Upper lobe of left lung (tissue), 6 donors: ENCODE measurements at regions not wholly inside any gene's neighbourhood (a gene's known extent, or its start where the extent isn't known, plus 50 kb on each side); places are given as distances from the start of the nearest gene placed in this dataset.

Experiments
- ATAC-seq, 2 donors: fragments of 200-7000 bp; cut with Tn5 transposase; one replicate each; pipeline ENCODE4 v1.9.1; 2022; ENCODE audit warnings: mild to moderate bottlenecking in 2 of 2, moderate library complexity in 2 of 2; ENCODE audit not compliant: low FRiP score in 2 of 2
- DNase-seq, 2 donors: peaks; one replicate each; pipeline ENCODE4 v3.0.0-alpha.2; 2019 to 2020
- H3K27ac ChIP-seq, 4 donors: fragments of 200-600 bp; sonication (generic); one replicate each; pipeline ENCODE4 v1.5.1; 2016 to 2019
- H3K27me3 ChIP-seq, 4 donors: fragments of 200-600 bp; sonication (generic); one replicate each; pipeline ENCODE4 v1.5.1; 2017 to 2019
- H3K36me3 ChIP-seq, 4 donors: fragments of 200-600 bp; sonication (generic); one replicate each; pipeline ENCODE4 v1.5.1; 2016 to 2019
- H3K4me1 ChIP-seq, 4 donors: fragments of 200-600 bp; sonication (generic); one replicate each; pipeline ENCODE4 v1.5.1; 2018 to 2019
- H3K4me3 ChIP-seq, 4 donors: fragments of 200-600 bp; sonication (generic); one replicate each; pipeline ENCODE4 v1.5.1; 2017 to 2019; ENCODE audit warnings: mild to moderate bottlenecking in 2 of 4, moderate library complexity in 1 of 4
- H3K9me3 ChIP-seq, 4 donors: fragments of 200-600 bp; sonication (generic); one replicate each; pipeline ENCODE4 v1.5.1; 2018 to 2019
- CTCF ChIP-seq, 6 experiments: fragments of 450-650 bp in 4 of 6; fragments of 200-600 bp in 2 of 6; sonication (generic) in 2 of 6; IDR thresholded peaks; one replicate each; pipeline ENCODE4 v1.5.1; 2016 to 2019; ENCODE audit warnings: antibody characterized with exemption in 6 of 6
- EP300 ChIP-seq, 4 donors: sonication (generic); formaldehyde crosslinking; IDR thresholded peaks; one replicate each; pipeline ENCODE4 v1.5.1; 2017; ENCODE audit warnings: antibody characterized with exemption in 4 of 4, control low read depth in 2 of 4
- POLR2A ChIP-seq, 4 donors: fragments of 450-650 bp; IDR thresholded peaks; one replicate each; pipeline ENCODE4 v1.5.1; 2016 to 2017; ENCODE audit warnings: antibody characterized with exemption in 4 of 4, mild to moderate bottlenecking in 2 of 4
- POLR2AphosphoS5 ChIP-seq, 2 donors: sonication (generic); formaldehyde crosslinking; IDR thresholded peaks; one replicate each; pipeline ENCODE4 v1.5.1; 2017; ENCODE audit warnings: antibody characterized with exemption in 2 of 2
- WGBS, 2 donors: methylation state at CpG; one replicate each; pipeline ENCODE4 v1.1.5; 2017 to 2018; 5-methylcytosine and 5-hydroxymethylcytosine counted together
- donor health status: DM: no; HTN: no; CAD: no; lungs with moderate emphysema.
- donor health status: DM: no; HTN: yes; CAD: no; lungs with severe emphysema.

DNA sequence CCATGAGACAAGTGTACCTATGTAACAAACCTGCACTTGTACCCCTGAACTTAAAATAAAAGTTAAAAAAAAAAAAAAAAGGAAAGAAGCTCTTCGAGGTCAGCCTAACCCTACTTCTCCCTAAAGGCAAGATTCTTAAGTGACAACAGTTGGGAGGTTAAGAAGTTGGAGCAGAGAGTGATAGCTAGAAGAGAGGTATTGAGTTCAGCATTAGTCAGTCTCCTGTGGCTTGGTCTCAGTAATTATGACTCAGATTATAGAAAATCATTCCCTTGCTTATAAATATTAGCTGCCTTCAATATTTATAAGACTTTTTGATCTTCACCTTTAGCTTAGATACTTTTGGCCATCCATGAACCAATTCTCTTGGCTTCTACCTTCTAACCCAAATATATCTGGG is 926.8 kb upstream of the SLC39A10 start:
- Histone ChIP-seq H3K27ac (no peak overlapping the region), H3K27me3 (no peaks in the 10 kb centered on the region), H3K36me3 (no peaks in the 10 kb centered on the region), H3K4me3 (no peak overlapping the region), H3K4me1 (no peaks in the 10 kb centered on the region), H3K9me3 (no peaks in the 10 kb centered on the region)
- WGBS, 2 donors = 71 to 72% methylated on average over 1 of the region's 1 CpG
- TF ChIP-seq POLR2A (IDR thresholded peaks at IDR 0.05) (no peak), POLR2AphosphoS5 (IDR thresholded peaks at IDR 0.05) (no peak), EP300 (IDR thresholded peaks at IDR 0.05) (no peak), CTCF (IDR thresholded peaks at IDR 0.05) (no peak)
- ATAC-seq (no peak), DNase-seq (no peak)

- WGBS, 2 donors = 85 to 97% methylated on average over 1 of the region's 1 CpG
- H3K4me1 ChIP-seq = no peaks in the 10 kb centered on the region
- H3K36me3 ChIP-seq = no peaks in the 10 kb centered on the region
- ATAC-seq (no peak), DNase-seq (no peak)
- H3K27ac ChIP-seq = no peak overlapping the region
- H3K4me3 ChIP-seq = no peak overlapping the region
- TF ChIP-seq CTCF (IDR thresholded peaks at IDR 0.05) = no peak
- no peak for TF ChIP-seq POLR2A (IDR thresholded peaks at IDR 0.05)
- TF ChIP-seq POLR2AphosphoS5 (IDR thresholded peaks at IDR 0.05) = no peak
- no peak for TF ChIP-seq EP300 (IDR thresholded peaks at IDR 0.05)
- H3K27me3 ChIP-seq = no peaks in the 10 kb centered on the region
- H3K9me3 ChIP-seq = no peaks in the 10 kb centered on the region
Observed at GRCh38 chr2:194725169-194725568, 931.9 kb upstream of the SLC39A10 start.

DNA sequence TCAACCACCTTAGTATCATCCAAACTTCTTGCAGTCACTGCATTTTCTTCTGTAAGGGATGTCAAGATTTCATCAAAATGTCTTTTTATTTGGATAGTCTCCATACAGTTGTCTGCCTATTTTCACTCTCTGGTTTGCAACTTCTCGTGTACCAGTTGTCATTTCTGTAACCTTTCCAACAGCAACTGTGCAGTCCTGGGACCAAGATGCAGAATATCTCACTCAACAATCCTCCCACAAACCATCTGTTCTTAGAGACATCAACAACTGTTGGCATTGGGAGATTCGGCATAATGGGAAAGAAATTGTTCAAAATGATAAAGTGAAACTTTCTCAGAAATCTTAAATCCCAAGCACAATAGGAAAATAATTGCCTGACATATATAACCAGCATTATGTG is 933.6 kb upstream of the SLC39A10 start:
- no peaks in the 10 kb centered on the region for H3K36me3 ChIP-seq
- ATAC-seq (no peak), DNase-seq (no peak)
- H3K4me1 ChIP-seq = no peaks in the 10 kb centered on the region
- no peaks in the 10 kb centered on the region for H3K9me3 ChIP-seq
- WGBS, 2 donors = 78 to 79% methylated on average over 2 of the region's 2 CpGs
- H3K27ac ChIP-seq = no peak overlapping the region
- no peaks in the 10 kb centered on the region for H3K27me3 ChIP-seq
- H3K4me3 ChIP-seq = no peak overlapping the region
- TF ChIP-seq EP300 (IDR thresholded peaks at IDR 0.05) (no peak), POLR2AphosphoS5 (IDR thresholded peaks at IDR 0.05) (no peak), CTCF (IDR thresholded peaks at IDR 0.05) (no peak), POLR2A (IDR thresholded peaks at IDR 0.05) (no peak)

GRCh38 chr2:194721227-194721626 is 935.8 kb upstream of the SLC39A10 start:
- H3K36me3 ChIP-seq = no peaks in the 10 kb centered on the region
- TF ChIP-seq POLR2AphosphoS5 (IDR thresholded peaks at IDR 0.05) = no peak
- TF ChIP-seq CTCF (IDR thresholded peaks at IDR 0.05) = no peak
- no peak for DNase-seq
- H3K4me3 ChIP-seq = no peak overlapping the region
- no peaks in the 10 kb centered on the region for H3K27me3 ChIP-seq
- 76 to 79% methylated on average over 3 of the region's 3 CpGs for WGBS, 2 donors
- no peak overlapping the region for H3K27ac ChIP-seq
- H3K4me1 ChIP-seq = no peaks in the 10 kb centered on the region
- ATAC-seq = no peak
- no peaks in the 10 kb centered on the region for H3K9me3 ChIP-seq

DNA sequence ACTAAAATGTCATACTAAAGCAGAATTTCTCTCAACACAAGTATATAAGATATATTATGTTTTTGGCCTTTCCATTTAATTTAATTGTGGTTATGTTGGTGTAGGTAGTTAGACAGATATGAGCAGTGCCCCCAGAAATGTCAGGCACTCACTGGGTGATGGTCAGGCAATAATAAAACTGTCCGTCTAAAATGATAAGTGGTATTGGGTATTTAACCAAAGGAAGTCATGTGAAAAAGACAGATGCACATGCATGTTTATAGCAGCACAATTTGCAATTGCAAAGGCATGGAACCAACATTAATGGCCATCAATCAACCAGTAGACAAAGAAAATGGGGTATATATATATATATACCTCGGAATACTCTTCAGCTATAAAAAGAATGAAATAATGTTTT is 936.6 kb upstream of the SLC39A10 start:
- H3K36me3 ChIP-seq = no peaks in the 10 kb centered on the region
- no peak for ATAC-seq
- H3K27me3 ChIP-seq = no peaks in the 10 kb centered on the region
- H3K27ac ChIP-seq = no peak overlapping the region
- H3K4me3 ChIP-seq = no peak overlapping the region
- no peaks in the 10 kb centered on the region for H3K4me1 ChIP-seq
- 89 to 91% methylated on average over 2 of the region's 2 CpGs for WGBS, 2 donors
- TF ChIP-seq POLR2A (IDR thresholded peaks at IDR 0.05) (no peak), CTCF (IDR thresholded peaks at IDR 0.05) (no peak), EP300 (IDR thresholded peaks at IDR 0.05) (no peak), POLR2AphosphoS5 (IDR thresholded peaks at IDR 0.05) (no peak)
- DNase-seq = no peak
- no peaks in the 10 kb centered on the region for H3K9me3 ChIP-seq
